Activated naive CD4-positive, alpha-beta T cell treated with anti-CD3 and anti-CD28 coated beads, Interleukin-2, amount 10 ng/mL, durations not matched to agents 7 days and 5 days (primary cell): ENCODE measurements at regions not wholly inside any gene's neighbourhood (a gene's known extent, or its start where the extent isn't known, plus 50 kb on each side); places are given as distances from the start of the nearest gene placed in this dataset.

Experiments
- CTCF ChIA-PET: fragments of 350-600 bp; sonication (Branson Sonifier 250); formaldehyde crosslinking; loops from one replicate; lab custom pipeline; 2021; ENCODE audit warnings: antibody characterized with exemption; lab: Charles Lee
- DNase-seq: peaks from one replicate; pipeline ENCODE4 v3.0.0-alpha.2; 2020
- H3K27ac Mint-ChIP-seq: one replicate; pipeline ENCODE4 v1.8.0; 2021; ENCODE audit warnings: mild to moderate bottlenecking, moderate library complexity, mixed read lengths
- H3K27me3 Mint-ChIP-seq: one replicate; pipeline ENCODE4 v1.8.0; 2021; ENCODE audit warnings: mild to moderate bottlenecking, mixed read lengths
- H3K36me3 Mint-ChIP-seq: one replicate; pipeline ENCODE4 v1.8.0; 2021; ENCODE audit warnings: mixed read lengths
- H3K4me1 Mint-ChIP-seq: one replicate; pipeline ENCODE4 v1.8.0; 2021; ENCODE audit warnings: mixed read lengths
- H3K4me3 Mint-ChIP-seq: one replicate; pipeline ENCODE4 v1.8.0; 2021; ENCODE audit warnings: mild to moderate bottlenecking, moderate library complexity, mixed read lengths
- H3K9me3 Mint-ChIP-seq: one replicate; pipeline ENCODE4 v1.8.0; 2021; ENCODE audit warnings: mixed read lengths

- Mint-ChIP-seq H3K27ac (no peak overlapping the region), H3K4me1 (peaks cover 5% of the 10 kb centered on the region), H3K27me3 (peaks cover 18% of the 10 kb centered on the region), H3K36me3 (no peaks in the 10 kb centered on the region), H3K4me3 (no peak overlapping the region), H3K9me3 (peaks cover 6% of the 10 kb centered on the region)
- CTCF ChIA-PET, result no interaction called here
- DNase-seq, result no peak
These were observed 71.9 kb upstream of the TOP1 start for GRCh38 chr20:40956542-40957264.

- peaks cover 16% of the 10 kb centered on the region for H3K27me3 Mint-ChIP-seq
- peaks cover 6% of the 10 kb centered on the region for H3K9me3 Mint-ChIP-seq
- peaks cover 11% of the 10 kb centered on the region for H3K4me1 Mint-ChIP-seq
- no peak for DNase-seq
- no peaks in the 10 kb centered on the region for H3K36me3 Mint-ChIP-seq
- no peak overlapping the region for H3K4me3 Mint-ChIP-seq
- CTCF ChIA-PET, result no interaction called here
- no peak overlapping the region for H3K27ac Mint-ChIP-seq
These were observed 71.3 kb upstream of the TOP1 start for GRCh38 chr20:40957265-40957760.

GRCh38 chr20:40958598-40958997 lies 70.0 kb upstream of the TOP1 start:
- Mint-ChIP-seq H3K9me3 (peaks cover 4% of the 10 kb centered on the region), H3K4me3 (no peak overlapping the region), H3K27ac (no peak overlapping the region), H3K27me3 (peaks cover 14% of the 10 kb centered on the region), H3K36me3 (no peaks in the 10 kb centered on the region), H3K4me1 (peaks cover 11% of the 10 kb centered on the region)
- no peak for DNase-seq
- CTCF ChIA-PET, result no interaction called here

- CTCF ChIA-PET, result interaction anchor here (1.5 kb wide), 1 partner anchor 13 kb away, joined by 5 read pairs; no protein-coding TSS in a partner anchor
- peaks cover 11% of the 10 kb centered on the region for H3K4me1 Mint-ChIP-seq
- no peaks in the 10 kb centered on the region for H3K9me3 Mint-ChIP-seq
- no peak for DNase-seq
- H3K27ac Mint-ChIP-seq, result no peak overlapping the region
- peaks cover 14% of the 10 kb centered on the region for H3K27me3 Mint-ChIP-seq
- no peak overlapping the region for H3K4me3 Mint-ChIP-seq
- H3K36me3 Mint-ChIP-seq, result no peaks in the 10 kb centered on the region
These were observed 69.1 kb upstream of the TOP1 start for GRCh38 chr20:40959325-40960092.

- Mint-ChIP-seq H3K36me3 (no peaks in the 10 kb centered on the region), H3K27me3 (peaks cover 14% of the 10 kb centered on the region), H3K4me1 (peaks cover 11% of the 10 kb centered on the region), H3K27ac (no peak overlapping the region), H3K9me3 (no peaks in the 10 kb centered on the region), H3K4me3 (no peak overlapping the region)
- DNase-seq, result no peak
- CTCF ChIA-PET, result interaction anchor here (1.5 to 4.1 kb wide), 2 partner anchors 13 to 218 kb away, joined by 5 to 84 read pairs; no protein-coding TSS in a partner anchor
These were observed 68.5 kb upstream of the TOP1 start for GRCh38 chr20:40960101-40960500.

GRCh38 chr20:40960521-40960956 lies 68.1 kb upstream of the TOP1 start:
- Mint-ChIP-seq H3K27me3 (peaks cover 14% of the 10 kb centered on the region), H3K9me3 (no peaks in the 10 kb centered on the region), H3K27ac (no peak overlapping the region), H3K36me3 (no peaks in the 10 kb centered on the region), H3K4me1 (peaks cover 11% of the 10 kb centered on the region), H3K4me3 (no peak overlapping the region)
- no peak for DNase-seq
- CTCF ChIA-PET, result interaction anchor here (1.5 to 4.1 kb wide), 2 partner anchors 14 to 218 kb away, joined by 5 to 84 read pairs; no protein-coding TSS in a partner anchor

- H3K27ac Mint-ChIP-seq, result no peak overlapping the region
- no peak overlapping the region for H3K4me3 Mint-ChIP-seq
- peaks cover 16% of the 10 kb centered on the region for H3K27me3 Mint-ChIP-seq
- DNase-seq, result no peak
- peaks cover 11% of the 10 kb centered on the region for H3K4me1 Mint-ChIP-seq
- CTCF ChIA-PET, result interaction anchor here (1.5 to 4.1 kb wide), 2 partner anchors 14 to 219 kb away, joined by 5 to 84 read pairs; no protein-coding TSS in a partner anchor
- H3K36me3 Mint-ChIP-seq, result no peaks in the 10 kb centered on the region
- H3K9me3 Mint-ChIP-seq, result no peaks in the 10 kb centered on the region
These were observed 67.4 kb upstream of the TOP1 start for GRCh38 chr20:40961176-40961575.

GRCh38 chr20:40961686-40962640 lies 66.7 kb upstream of the TOP1 start:
- Mint-ChIP-seq H3K4me3 (no peak overlapping the region), H3K36me3 (no peaks in the 10 kb centered on the region), H3K4me1 (peaks cover 11% of the 10 kb centered on the region), H3K27me3 (peaks cover 13% of the 10 kb centered on the region), H3K9me3 (no peaks in the 10 kb centered on the region), H3K27ac (no peak overlapping the region)
- CTCF ChIA-PET, result interaction anchor here (0.6 to 4.1 kb wide), 21 partner anchors 9 to 1693 kb away, joined by 3 to 84 read pairs (median 4); partner anchors contain the start of gene MAFB
- DNase-seq, result no peak

GRCh38 chr20:40962733-40963504 lies 65.7 kb upstream of the TOP1 start:
- Mint-ChIP-seq H3K36me3 (no peaks in the 10 kb centered on the region), H3K4me1 (peaks cover 11% of the 10 kb centered on the region), H3K4me3 (no peak overlapping the region), H3K27me3 (peaks cover 10% of the 10 kb centered on the region), H3K9me3 (no peaks in the 10 kb centered on the region), H3K27ac (no peak overlapping the region)
- CTCF ChIA-PET, result interaction anchor here (0.6 to 4.1 kb wide), 34 partner anchors 10 to 1694 kb away, joined by 3 to 84 read pairs (median 4); partner anchors contain the start of genes LPIN3 and MAFB
- peak; percentile 79 for DNase-seq

- H3K9me3 Mint-ChIP-seq, result no peaks in the 10 kb centered on the region
- H3K27ac Mint-ChIP-seq, result no peak overlapping the region
- H3K27me3 Mint-ChIP-seq, result peaks cover 10% of the 10 kb centered on the region
- no peak overlapping the region for H3K4me3 Mint-ChIP-seq
- CTCF ChIA-PET, result interaction anchor here (0.6 to 4.1 kb wide), 28 partner anchors 9 to 1694 kb away, joined by 3 to 84 read pairs (median 4); partner anchors contain the start of gene LPIN3
- no peak for DNase-seq
- no peaks in the 10 kb centered on the region for H3K36me3 Mint-ChIP-seq
- H3K4me1 Mint-ChIP-seq, result peaks cover 11% of the 10 kb centered on the region
These were observed 65.1 kb upstream of the TOP1 start for GRCh38 chr20:40963505-40963845.

GRCh38 chr20:40965671-40966070 lies 63.0 kb upstream of the TOP1 start:
- no peak overlapping the region for H3K27ac Mint-ChIP-seq

GRCh38 chr20:40966103-40966502 lies 62.5 kb upstream of the TOP1 start:
- Mint-ChIP-seq H3K4me3 (no peak overlapping the region), H3K27ac (no peak overlapping the region)

More at GRCh38 chr20:40965671-40966070, 63.0 kb upstream of the TOP1 start:
- no peak overlapping the region for H3K4me3 Mint-ChIP-seq
- H3K36me3 Mint-ChIP-seq, result no peaks in the 10 kb centered on the region
- peaks cover 22% of the 10 kb centered on the region for H3K4me1 Mint-ChIP-seq
- peaks cover 23% of the 10 kb centered on the region for H3K27me3 Mint-ChIP-seq
- DNase-seq, result no peak
- no peaks in the 10 kb centered on the region for H3K9me3 Mint-ChIP-seq
- CTCF ChIA-PET, result interaction anchor here (0.6 to 3.5 kb wide), 5 partner anchors 19 to 375 kb away, joined by 3 to 19 read pairs (median 4); partner anchors contain the start of gene LPIN3

More at GRCh38 chr20:40966103-40966502, 62.5 kb upstream of the TOP1 start:
- H3K36me3 Mint-ChIP-seq, result no peaks in the 10 kb centered on the region
- peaks cover 22% of the 10 kb centered on the region for H3K4me1 Mint-ChIP-seq
- no peaks in the 10 kb centered on the region for H3K9me3 Mint-ChIP-seq
- H3K27me3 Mint-ChIP-seq, result peaks cover 27% of the 10 kb centered on the region
- no peak for DNase-seq
- CTCF ChIA-PET, result interaction anchor here (0.7 to 3.7 kb wide), 4 partner anchors 22 to 374 kb away, joined by 3 to 19 read pairs (median 10); partner anchors contain the start of gene LPIN3
